NCI-H69 (cell line): ENCODE measurements at regions not wholly inside any gene's neighbourhood (a gene's known extent, or its start where the extent isn't known, plus 50 kb on each side); places are given as distances from the start of the nearest gene placed in this dataset.

Experiments used
- DNase-seq: peaks from one replicate; lab custom pipeline; 2025; lab: John Stamatoyannopoulos, UW

GRCh38 chr4:180706766-180707165, 1536.4 kb upstream of the TENM3 start:
- no peak for DNase-seq

DNA sequence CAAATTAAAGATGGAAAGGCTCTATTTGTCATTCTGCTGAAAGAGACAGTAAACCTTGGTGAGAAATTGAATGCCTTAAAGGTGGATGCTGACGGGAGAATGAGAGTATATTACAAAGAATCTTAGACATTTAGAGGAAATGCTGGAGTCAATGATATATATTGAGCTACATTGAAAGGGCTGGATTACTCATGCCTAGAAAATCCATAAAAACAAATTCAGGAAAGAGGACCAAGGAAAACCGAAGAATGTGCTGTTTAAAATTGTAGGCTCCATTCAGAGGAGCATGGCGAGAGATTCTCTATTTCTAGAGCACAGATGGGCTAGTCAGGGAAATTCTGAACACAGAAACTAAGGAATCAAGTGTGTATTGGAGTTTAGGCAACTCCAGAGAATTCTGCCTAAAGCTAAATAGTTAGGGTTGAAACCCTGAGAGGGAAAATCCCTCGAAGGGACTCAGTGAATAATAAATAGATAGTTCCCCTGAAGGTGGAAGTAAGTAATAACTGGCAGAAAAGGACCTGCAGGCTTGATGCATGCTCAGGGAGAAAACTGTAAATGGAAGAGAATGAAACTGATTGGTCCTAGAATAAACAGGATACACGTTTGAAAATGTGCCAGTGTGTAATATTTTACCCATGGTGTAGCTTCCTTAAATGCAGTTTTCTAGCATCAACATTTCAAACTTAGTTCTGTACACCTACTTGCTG, 1532.4 kb upstream of the TENM3 start:
- no peak for DNase-seq

GRCh38 chr4:180717451-180718033, 1525.7 kb upstream of the TENM3 start:
- no peak for DNase-seq

DNA sequence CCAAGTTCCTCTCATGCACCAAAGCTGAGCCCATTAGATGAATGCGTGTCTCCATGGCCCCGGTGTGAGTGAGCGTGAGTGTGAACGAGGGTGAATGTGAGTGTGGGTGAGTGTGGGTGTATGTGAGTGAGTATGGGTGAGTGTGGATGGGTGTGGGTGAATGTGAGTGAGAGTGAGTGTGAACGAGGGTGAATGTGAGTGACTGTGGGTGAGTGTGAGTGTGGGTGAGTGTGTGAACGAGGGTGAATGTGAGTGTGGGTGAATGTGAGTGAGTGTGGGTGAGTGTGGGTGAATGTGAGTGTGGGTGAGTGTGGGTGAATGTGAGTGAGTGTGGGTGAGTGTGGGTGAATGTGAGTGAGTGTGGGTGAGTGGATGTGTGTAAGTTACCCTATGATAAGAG, 1521.8 kb upstream of the TENM3 start:
- DNase-seq = no peak

GRCh38 chr4:180726611-180727010, 1516.6 kb upstream of the TENM3 start:
- DNase-seq = no peak

DNA sequence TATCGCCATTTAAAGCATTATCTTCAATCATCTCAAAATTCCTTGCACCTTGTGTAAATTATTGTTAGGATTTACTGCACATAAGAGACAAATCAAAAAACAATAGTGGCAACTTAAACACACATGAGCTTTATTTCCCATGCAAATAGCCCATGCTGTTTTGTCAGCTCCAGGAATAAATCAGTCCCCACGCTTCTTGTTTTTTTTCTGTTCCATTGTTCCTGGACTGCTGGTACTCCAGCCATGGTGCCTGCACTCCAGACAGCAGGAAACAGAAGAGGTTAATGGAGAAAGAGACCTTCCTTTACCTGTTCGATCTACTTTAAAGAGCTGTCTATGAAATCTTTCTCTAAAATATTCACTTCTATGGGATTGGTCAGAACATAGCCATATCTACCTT, 1515.7 kb upstream of the TENM3 start:
- DNase-seq = peak; percentile 35

DNA sequence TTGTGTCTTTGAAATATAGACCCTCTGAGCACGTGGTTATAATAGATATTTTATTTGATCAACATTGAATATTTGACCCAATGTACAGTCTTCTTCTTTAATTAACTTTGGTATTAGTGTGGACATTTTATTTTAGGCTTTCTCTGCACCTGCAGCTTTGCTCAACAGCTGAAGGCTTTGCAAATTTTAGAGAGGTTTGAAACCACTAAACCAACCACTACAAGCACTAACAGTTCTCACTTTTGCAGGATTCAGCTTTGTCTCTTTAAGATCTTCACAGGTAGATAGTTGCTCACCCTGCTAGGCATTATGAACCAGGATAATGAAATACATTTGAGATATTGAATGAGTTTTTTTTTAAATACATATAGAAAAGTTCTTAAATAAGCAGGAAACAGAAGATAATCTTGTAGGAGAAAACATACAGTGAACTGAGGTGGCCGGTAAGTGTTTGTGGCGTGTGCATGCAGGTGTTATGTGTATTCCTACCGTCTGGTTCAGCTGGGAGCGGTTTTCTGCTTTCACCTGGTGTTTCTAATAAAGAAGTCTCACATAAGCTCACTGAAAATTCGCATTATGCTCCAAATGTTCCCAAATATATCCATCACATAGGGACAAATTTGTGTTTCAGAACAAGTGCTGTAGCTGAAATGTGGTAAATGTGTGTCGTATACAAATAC, 1508.3 kb upstream of the TENM3 start:
- no peak for DNase-seq

GRCh38 chr4:180741703-180742102, 1501.5 kb upstream of the TENM3 start:
- no peak for DNase-seq

DNA sequence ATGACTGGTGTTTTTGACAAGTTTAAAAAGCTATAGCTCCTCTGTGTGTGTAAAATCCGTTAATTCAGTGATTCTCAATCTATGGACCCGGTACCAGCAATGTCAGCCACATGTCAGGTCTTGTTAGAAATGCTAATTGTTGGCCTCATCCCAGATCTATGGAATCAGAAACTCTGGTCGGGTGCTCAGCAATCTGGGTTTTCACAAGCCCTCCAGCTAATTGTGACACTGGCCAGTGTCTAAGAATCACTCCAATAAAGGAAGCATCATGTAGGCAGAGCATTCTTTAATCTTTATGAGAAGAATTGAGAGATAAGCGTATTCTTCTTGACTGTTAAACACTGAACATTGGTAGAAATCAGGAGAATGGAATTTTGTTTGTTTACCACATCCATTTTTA, 1498.2 kb upstream of the TENM3 start:
- no peak for DNase-seq

DNA sequence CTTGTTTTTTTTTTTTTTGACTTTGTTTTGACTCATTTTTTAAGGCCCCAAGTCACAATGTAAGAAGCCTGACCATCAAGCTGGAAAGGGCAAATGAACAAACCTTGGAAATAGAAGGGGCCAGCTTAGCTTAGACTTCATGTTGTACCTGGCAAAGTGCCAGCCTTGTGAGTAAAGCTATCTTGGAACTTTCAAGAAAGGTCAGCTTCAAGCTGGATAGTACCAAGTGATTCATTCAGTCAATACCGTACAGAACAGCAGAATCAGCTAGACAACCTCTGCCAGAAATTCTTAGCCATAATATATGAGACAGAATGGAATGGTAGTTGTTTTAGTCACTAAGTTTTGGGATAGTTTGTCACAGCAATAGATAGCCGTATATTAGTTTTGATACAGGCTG, 1492.2 kb upstream of the TENM3 start:
- DNase-seq = no peak

GRCh38 chr4:180757927-180758326, 1485.3 kb upstream of the TENM3 start:
- DNase-seq = no peak

DNA sequence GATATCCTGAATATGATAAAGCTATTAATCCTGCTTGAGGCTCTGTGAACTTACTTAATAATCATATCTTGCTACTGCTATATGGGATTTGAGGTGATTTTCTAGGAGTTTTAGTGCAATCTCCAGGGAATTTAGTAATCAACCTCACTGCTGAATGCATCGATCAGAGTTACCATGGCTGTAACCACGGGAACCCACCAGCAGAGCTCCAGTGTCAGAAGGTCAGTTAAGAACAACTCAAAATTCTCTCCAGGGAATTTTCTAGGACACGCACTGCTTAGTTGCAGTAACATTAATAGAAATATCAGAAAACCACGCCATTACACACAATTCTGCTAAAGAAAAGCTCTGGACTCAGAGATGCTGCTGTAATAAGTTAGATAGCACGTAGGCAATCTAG, 1477.2 kb upstream of the TENM3 start:
- DNase-seq = peak; percentile 42

DNA sequence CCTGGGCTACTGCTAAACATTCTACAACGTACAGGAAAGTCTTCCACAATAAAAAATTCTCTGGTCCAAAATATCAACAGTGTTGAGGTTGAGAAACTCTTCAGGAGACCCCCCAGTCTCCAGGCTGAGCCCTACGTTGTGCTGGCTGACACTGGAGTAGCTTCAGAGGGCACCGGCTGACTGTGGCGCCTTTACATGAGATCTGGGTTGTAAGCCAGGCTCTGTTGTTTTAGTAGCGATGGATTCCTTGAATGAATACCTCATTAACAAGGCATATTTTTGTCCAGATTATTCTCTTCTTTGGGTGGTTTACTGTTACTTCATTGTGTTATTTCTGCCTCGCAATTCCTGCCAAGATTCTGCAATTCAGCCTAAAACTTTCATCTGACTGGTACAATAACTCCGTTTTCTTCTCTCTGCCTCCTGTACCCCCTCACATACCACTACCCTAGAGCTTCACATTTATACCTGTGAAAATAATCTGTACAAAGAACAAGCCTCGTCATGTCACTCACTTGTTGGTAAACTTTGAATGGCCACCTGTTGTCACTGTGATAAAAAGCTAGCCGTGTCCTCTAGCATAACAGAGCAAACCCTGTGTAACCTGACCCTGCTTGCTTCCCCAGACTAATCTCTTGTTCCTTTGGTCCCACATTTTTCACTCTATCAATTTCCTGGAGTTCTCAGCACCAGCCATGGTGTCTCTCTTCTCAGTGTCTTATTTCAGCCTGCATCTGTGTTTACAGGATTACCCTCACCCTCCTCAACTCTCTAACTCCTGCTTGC, 1476.1 kb upstream of the TENM3 start:
- DNase-seq = peak; percentile 74

GRCh38 chr4:180768610-180769009, 1474.6 kb upstream of the TENM3 start:
- DNase-seq = no peak

GRCh38 chr4:180769791-180770190, 1473.4 kb upstream of the TENM3 start:
- no peak for DNase-seq

GRCh38 chr4:180770265-180770664, 1472.9 kb upstream of the TENM3 start:
- DNase-seq = no peak

DNA sequence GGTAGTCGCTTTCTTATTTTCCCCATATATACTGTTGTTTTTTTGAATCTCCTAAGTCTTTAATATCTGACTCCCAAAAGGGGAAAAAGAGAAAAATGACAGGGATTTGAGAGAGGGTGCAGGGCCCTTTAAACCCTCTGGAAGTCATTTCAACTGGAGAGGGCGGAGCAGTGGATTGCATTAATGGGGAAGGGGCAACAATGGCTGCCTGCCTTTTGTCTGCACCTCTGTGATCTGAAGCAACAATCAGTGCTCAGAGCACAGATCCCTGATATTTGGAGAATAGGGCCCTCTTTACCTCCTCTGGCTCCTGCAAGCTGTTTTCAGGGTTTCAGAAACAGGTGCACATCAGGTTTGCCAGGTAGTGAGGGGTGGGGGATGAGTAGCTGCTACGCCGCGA, 1458.3 kb upstream of the TENM3 start:
- peak; percentile 59 for DNase-seq

- DNase-seq = no peak
Observed at GRCh38 chr4:180788729-180789128, 1454.5 kb upstream of the TENM3 start.

DNA sequence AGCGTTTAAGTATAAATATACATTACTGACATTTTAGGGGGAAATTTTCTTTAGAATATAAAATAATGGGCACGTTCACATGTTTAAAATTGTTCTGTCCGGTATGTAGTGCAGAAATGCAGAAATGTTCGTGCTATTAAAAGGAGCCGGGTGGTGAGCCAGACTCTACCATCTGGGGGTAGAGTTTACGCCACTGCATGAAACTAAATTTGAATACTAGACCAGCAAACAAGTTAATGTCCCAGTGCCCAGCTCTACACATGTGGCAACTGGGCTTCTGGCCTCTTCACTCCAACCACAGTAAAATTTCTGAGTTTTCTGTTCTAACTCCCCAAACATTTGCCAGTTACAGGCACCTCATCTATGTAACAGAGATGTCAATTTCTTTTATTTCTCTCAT, 1453.3 kb upstream of the TENM3 start:
- peak; percentile 6 for DNase-seq

GRCh38 chr4:180790471-180790870, 1452.7 kb upstream of the TENM3 start:
- no peak for DNase-seq

- no peak for DNase-seq
Observed at GRCh38 chr4:180792541-180792940, 1450.7 kb upstream of the TENM3 start.

DNA sequence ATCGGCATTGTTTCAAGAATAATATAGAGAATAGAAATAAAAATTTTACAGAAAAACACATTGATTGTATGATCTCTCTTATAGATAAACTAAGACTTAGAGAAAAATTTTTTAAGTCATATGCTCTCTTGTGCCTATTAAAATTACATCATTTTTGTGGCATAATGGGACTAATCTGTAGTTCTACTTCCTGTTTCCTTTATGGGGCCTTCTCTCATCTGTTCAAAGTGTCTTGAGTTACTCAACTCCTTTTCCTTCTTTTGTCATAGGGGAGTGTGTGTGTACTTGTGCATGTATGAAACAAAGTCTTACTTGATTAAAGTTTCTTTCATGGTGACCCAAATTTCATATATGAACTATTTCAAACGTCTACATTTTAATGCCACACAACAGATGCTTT, 1448.9 kb upstream of the TENM3 start:
- no peak for DNase-seq
